ENCODE measurements at regions not wholly inside any gene's neighbourhood (a gene's known extent, or its start where the extent isn't known, plus 50 kb on each side); places are given as distances from the start of the nearest gene placed in this dataset.

- Histone ChIP-seq H3K4me3 (ENCODE audit: extremely low read depth, insufficient read depth, low read length, poor library complexity, severe bottlenecking) (no peak overlapping the region), H3K9me3 (ENCODE audit: control insufficient read depth, low read length) (no peaks in the 10 kb centered on the region), H3K4me1 (ENCODE audit: control insufficient read depth, insufficient read depth, low read length, poor library complexity, severe bottlenecking) (no peaks in the 10 kb centered on the region), H3K36me3 (ENCODE audit: control insufficient read depth, insufficient read depth, low read length) (no peaks in the 10 kb centered on the region), H3K27ac (ENCODE audit: low read depth, low read length, severe bottlenecking) (no peak overlapping the region)
- 76 to 87% methylated on average over 3 of the region's 3 CpGs for WGBS, 2 experiments (ENCODE audit: insufficient coverage in 2 of 2)
These were observed 1361.9 kb upstream of the ADGRL3 start for GRCh38 chr4:59838236-59838635.

DNA sequence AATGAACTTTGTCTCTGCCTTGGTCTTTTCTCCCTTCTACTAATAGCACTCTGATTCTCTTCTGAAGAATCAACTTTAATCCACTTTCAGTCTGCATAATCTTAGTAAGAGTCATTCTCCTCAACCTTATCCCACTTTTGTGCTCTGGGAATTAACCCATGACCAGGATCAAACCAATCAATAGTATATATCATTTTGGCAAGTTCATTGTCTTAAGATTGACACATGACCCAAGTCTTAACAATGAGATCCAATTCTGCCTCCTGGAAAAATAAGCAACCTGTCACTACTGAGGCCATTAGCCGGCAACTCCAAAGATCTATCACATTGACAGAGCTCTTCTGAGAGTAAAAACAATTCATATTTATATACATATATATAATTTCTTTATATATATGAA is 1358.4 kb upstream of the ADGRL3 start:
- Histone ChIP-seq H3K9me3 (ENCODE audit: control insufficient read depth, low read length) (no peaks in the 10 kb centered on the region), H3K4me1 (ENCODE audit: control insufficient read depth, insufficient read depth, low read length, poor library complexity, severe bottlenecking) (no peaks in the 10 kb centered on the region), H3K27ac (ENCODE audit: low read depth, low read length, severe bottlenecking) (no peak overlapping the region), H3K36me3 (ENCODE audit: control insufficient read depth, insufficient read depth, low read length) (no peaks in the 10 kb centered on the region), H3K4me3 (ENCODE audit: extremely low read depth, insufficient read depth, low read length, poor library complexity, severe bottlenecking) (no peak overlapping the region)
- WGBS, 2 experiments (ENCODE audit: insufficient coverage in 2 of 2) = no CpG with 5 or more reads among the region's 1 CpG

DNA sequence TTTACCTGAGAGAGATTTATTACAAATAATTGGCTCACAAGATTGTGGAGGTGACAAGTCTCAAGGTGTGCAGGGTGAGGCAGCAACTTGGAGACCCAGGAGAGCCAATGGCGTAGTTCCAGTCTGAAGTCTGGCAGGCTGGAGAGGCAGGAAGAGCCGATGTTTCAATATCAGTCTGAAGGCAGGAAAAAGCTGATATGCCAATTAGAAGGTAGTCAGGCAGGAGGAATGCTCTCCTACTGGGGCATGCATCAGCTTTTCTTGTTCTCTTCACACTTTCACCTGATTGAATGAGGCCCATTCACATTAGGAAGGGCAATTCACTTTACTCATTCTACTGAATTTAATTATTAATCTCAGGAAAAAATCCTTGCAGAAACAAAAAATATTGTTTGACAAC is 1351.7 kb upstream of the ADGRL3 start:
- Histone ChIP-seq H3K4me3 (ENCODE audit: extremely low read depth, insufficient read depth, low read length, poor library complexity, severe bottlenecking) (no peak overlapping the region), H3K9me3 (ENCODE audit: control insufficient read depth, low read length) (no peaks in the 10 kb centered on the region), H3K36me3 (ENCODE audit: control insufficient read depth, insufficient read depth, low read length) (no peaks in the 10 kb centered on the region), H3K4me1 (ENCODE audit: control insufficient read depth, insufficient read depth, low read length, poor library complexity, severe bottlenecking) (no peaks in the 10 kb centered on the region), H3K27ac (ENCODE audit: low read depth, low read length, severe bottlenecking) (no peak overlapping the region)
- WGBS, 2 experiments (ENCODE audit: insufficient coverage in 2 of 2) = 51 to 86% methylated on average over 1 to 2 of the region's 2 CpGs

GRCh38 chr4:59855630-59856352 is 1344.3 kb upstream of the ADGRL3 start:
- Histone ChIP-seq H3K9me3 (ENCODE audit: control insufficient read depth, low read length) (no peaks in the 10 kb centered on the region), H3K27ac (ENCODE audit: low read depth, low read length, severe bottlenecking) (no peak overlapping the region), H3K36me3 (ENCODE audit: control insufficient read depth, insufficient read depth, low read length) (no peaks in the 10 kb centered on the region), H3K4me1 (ENCODE audit: control insufficient read depth, insufficient read depth, low read length, poor library complexity, severe bottlenecking) (no peaks in the 10 kb centered on the region), H3K4me3 (ENCODE audit: extremely low read depth, insufficient read depth, low read length, poor library complexity, severe bottlenecking) (no peak overlapping the region)
- WGBS, 2 experiments (ENCODE audit: insufficient coverage in 2 of 2) = 92 to 94% methylated on average over 14 to 16 of the region's 18 CpGs

GRCh38 chr4:59869056-59869455 is 1331.1 kb upstream of the ADGRL3 start:
- H3K4me1 ChIP-seq (ENCODE audit: control insufficient read depth, insufficient read depth, low read length, poor library complexity, severe bottlenecking) = no peaks in the 10 kb centered on the region
- H3K36me3 ChIP-seq (ENCODE audit: control insufficient read depth, insufficient read depth, low read length) = no peaks in the 10 kb centered on the region
- no peak overlapping the region for H3K4me3 ChIP-seq (ENCODE audit: extremely low read depth, insufficient read depth, low read length, poor library complexity, severe bottlenecking)
- no peak overlapping the region for H3K27ac ChIP-seq (ENCODE audit: low read depth, low read length, severe bottlenecking)
- H3K9me3 ChIP-seq (ENCODE audit: control insufficient read depth, low read length) = no peaks in the 10 kb centered on the region
- WGBS, 2 experiments (ENCODE audit: insufficient coverage in 2 of 2) = 89 to 96% methylated on average over 2 of the region's 3 CpGs

GRCh38 chr4:59869559-59869958 is 1330.6 kb upstream of the ADGRL3 start:
- WGBS, 2 experiments (ENCODE audit: insufficient coverage in 2 of 2) = 100% methylated on average over 1 to 2 of the region's 3 CpGs

GRCh38 chr4:59881632-59882031 is 1318.5 kb upstream of the ADGRL3 start:
- no peaks in the 10 kb centered on the region for H3K9me3 ChIP-seq (ENCODE audit: control insufficient read depth, low read length)
- no peaks in the 10 kb centered on the region for H3K36me3 ChIP-seq (ENCODE audit: control insufficient read depth, insufficient read depth, low read length)
- H3K27ac ChIP-seq (ENCODE audit: low read depth, low read length, severe bottlenecking) = no peak overlapping the region
- no peaks in the 10 kb centered on the region for H3K4me1 ChIP-seq (ENCODE audit: control insufficient read depth, insufficient read depth, low read length, poor library complexity, severe bottlenecking)
- H3K4me3 ChIP-seq (ENCODE audit: extremely low read depth, insufficient read depth, low read length, poor library complexity, severe bottlenecking) = no peak overlapping the region

More at GRCh38 chr4:59869559-59869958, 1330.6 kb upstream of the ADGRL3 start:
- H3K36me3 ChIP-seq (ENCODE audit: control insufficient read depth, insufficient read depth, low read length) = no peaks in the 10 kb centered on the region
- H3K4me1 ChIP-seq (ENCODE audit: control insufficient read depth, insufficient read depth, low read length, poor library complexity, severe bottlenecking) = no peaks in the 10 kb centered on the region
- no peak overlapping the region for H3K4me3 ChIP-seq (ENCODE audit: extremely low read depth, insufficient read depth, low read length, poor library complexity, severe bottlenecking)
- no peak overlapping the region for H3K27ac ChIP-seq (ENCODE audit: low read depth, low read length, severe bottlenecking)
- no peaks in the 10 kb centered on the region for H3K9me3 ChIP-seq (ENCODE audit: control insufficient read depth, low read length)

GRCh38 chr4:59904331-59904730 is 1295.8 kb upstream of the ADGRL3 start:
- no peak overlapping the region for H3K4me3 ChIP-seq (ENCODE audit: extremely low read depth, insufficient read depth, low read length, poor library complexity, severe bottlenecking)
- no peak overlapping the region for H3K27ac ChIP-seq (ENCODE audit: low read depth, low read length, severe bottlenecking)
- no peaks in the 10 kb centered on the region for H3K36me3 ChIP-seq (ENCODE audit: control insufficient read depth, insufficient read depth, low read length)
- 20 to 92% methylated on average over 1 to 3 of the region's 3 CpGs for WGBS, 2 experiments (ENCODE audit: insufficient coverage in 2 of 2)
- H3K4me1 ChIP-seq (ENCODE audit: control insufficient read depth, insufficient read depth, low read length, poor library complexity, severe bottlenecking) = no peaks in the 10 kb centered on the region
- H3K9me3 ChIP-seq (ENCODE audit: control insufficient read depth, low read length) = no peaks in the 10 kb centered on the region

DNA sequence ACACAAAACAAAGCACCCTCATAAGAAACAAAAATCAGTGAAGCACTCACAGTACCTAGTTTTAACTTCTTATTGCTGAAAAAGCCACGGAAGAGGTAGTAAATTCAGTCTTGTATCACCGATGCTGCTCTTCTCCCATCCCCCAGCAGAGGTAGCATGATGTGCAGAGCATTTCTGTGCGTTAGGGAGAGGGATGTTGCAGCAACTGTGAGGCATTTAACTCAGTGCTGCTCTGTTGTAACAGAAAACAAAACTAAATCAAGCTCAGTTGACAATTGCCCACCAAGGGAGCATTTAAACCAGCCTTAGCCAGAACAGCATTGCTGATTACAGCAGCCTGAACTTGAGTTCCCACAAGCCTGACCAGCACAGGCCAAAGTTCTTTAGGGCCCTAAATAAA is 1279.7 kb upstream of the ADGRL3 start:
- WGBS, 2 experiments (ENCODE audit: insufficient coverage in 2 of 2) = 71 to 92% methylated on average over 1 to 2 of the region's 3 CpGs
- Histone ChIP-seq H3K4me1 (ENCODE audit: control insufficient read depth, insufficient read depth, low read length, poor library complexity, severe bottlenecking) (no peaks in the 10 kb centered on the region), H3K36me3 (ENCODE audit: control insufficient read depth, insufficient read depth, low read length) (no peaks in the 10 kb centered on the region), H3K27ac (ENCODE audit: low read depth, low read length, severe bottlenecking) (no peak overlapping the region), H3K4me3 (ENCODE audit: extremely low read depth, insufficient read depth, low read length, poor library complexity, severe bottlenecking) (no peak overlapping the region), H3K9me3 (ENCODE audit: control insufficient read depth, low read length) (no peaks in the 10 kb centered on the region)

DNA sequence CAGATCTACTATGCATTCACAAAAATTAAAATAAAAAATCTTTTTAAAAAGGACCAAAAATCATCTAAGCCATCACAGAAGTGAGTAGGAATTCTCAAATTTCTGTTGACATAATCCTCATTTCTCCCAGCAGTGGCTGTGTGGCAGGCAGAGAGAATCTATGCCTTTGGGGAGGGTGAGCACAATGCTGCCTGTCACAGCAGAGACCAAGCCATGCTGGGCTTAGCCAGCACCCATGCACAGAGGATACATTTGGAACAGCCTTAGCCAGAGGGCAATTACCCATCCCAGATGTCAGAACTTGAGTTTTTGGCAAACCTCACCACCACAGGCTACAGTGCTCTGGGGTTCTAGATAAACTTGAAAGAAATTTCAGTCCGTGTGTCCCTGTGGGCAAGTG is 1274.8 kb upstream of the ADGRL3 start:
- Histone ChIP-seq H3K9me3 (ENCODE audit: control insufficient read depth, low read length) (no peaks in the 10 kb centered on the region), H3K36me3 (ENCODE audit: control insufficient read depth, insufficient read depth, low read length) (no peaks in the 10 kb centered on the region), H3K4me1 (ENCODE audit: control insufficient read depth, insufficient read depth, low read length, poor library complexity, severe bottlenecking) (no peaks in the 10 kb centered on the region), H3K4me3 (ENCODE audit: extremely low read depth, insufficient read depth, low read length, poor library complexity, severe bottlenecking) (no peak overlapping the region), H3K27ac (ENCODE audit: low read depth, low read length, severe bottlenecking) (no peak overlapping the region)
- 71 to 80% methylated on average over 1 of the region's 1 CpG for WGBS, 2 experiments (ENCODE audit: insufficient coverage in 2 of 2)

DNA sequence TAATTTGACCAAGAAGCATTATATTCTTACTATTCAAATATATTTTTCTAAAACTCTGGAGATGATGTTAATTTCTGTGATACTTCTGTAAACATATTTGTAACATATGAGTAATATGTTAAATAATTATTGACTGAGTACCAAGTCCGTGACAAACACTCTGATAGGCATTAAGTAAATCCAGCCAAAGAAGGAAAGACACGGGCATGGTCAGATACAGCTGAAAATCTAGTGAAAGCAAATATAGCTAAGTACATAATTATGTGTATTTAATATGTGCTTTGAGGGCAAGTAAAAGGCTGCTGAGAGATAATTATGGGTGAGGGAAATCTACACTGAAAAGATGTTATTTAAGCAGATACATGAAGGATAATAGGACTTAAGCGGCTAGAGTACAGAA is 1263.6 kb upstream of the ADGRL3 start:
- no peak overlapping the region for H3K4me3 ChIP-seq (ENCODE audit: extremely low read depth, insufficient read depth, low read length, poor library complexity, severe bottlenecking)
- H3K4me1 ChIP-seq (ENCODE audit: control insufficient read depth, insufficient read depth, low read length, poor library complexity, severe bottlenecking) = no peaks in the 10 kb centered on the region
- no peaks in the 10 kb centered on the region for H3K9me3 ChIP-seq (ENCODE audit: control insufficient read depth, low read length)
- H3K27ac ChIP-seq (ENCODE audit: low read depth, low read length, severe bottlenecking) = no peak overlapping the region
- no peaks in the 10 kb centered on the region for H3K36me3 ChIP-seq (ENCODE audit: control insufficient read depth, insufficient read depth, low read length)
- WGBS, 2 experiments (ENCODE audit: insufficient coverage in 2 of 2) = no CpG with 5 or more reads among the region's 3 CpGs

Data from mesodermal cell (in vitro differentiated cells).